ENCODE measurements at regions not wholly inside any gene's neighbourhood (a gene's known extent, or its start where the extent isn't known, plus 50 kb on each side); places are given as distances from the start of the nearest gene placed in this dataset.

- no peak overlapping the region for H3K27ac ChIP-seq
- in situ Hi-C loops (cut with MboI; ENCODE audit: low pct_unique_long_range_greater_than_20kb in 2 of 9, low sequenced_read_pairs in 9 of 9, unreplicated experiment in 9 of 9): no loop called here
- no peak overlapping the region for H3K4me3 ChIP-seq
- no peak for ATAC-seq (replicated peaks in 6 of 8)
- peaks cover 0 to 35% of the 10 kb centered on the region in 2 donors for H3K4me1 ChIP-seq (replicated peaks in 1 of 2)
- 33 to 100% (median 83%) methylated on average over 1 to 2 of the region's 2 CpGs; no CpG with 5 or more reads in 7 of the 10 experiments for WGBS, 10 experiments
Measured at GRCh38 chr13:79830426-79830825, 349.5 kb downstream of the NDFIP2 start.

DNA sequence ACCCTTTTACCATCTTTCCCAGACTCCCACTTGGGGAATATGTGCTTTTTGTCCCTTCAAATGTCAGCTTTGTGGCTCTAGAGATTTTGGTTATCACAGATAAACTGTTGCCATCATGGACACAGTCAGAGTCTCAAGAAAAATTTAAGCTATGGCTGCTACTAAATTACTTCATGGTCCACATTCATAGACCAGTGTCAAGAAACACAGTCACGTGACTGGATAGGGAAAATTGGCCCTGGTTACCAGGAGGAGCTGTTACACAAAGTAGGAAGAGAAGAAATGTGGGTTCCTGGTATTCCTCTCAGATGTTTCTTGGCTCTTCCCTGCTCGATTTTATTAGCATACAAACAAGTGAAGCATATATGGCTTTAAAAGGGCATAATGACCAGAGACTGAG, 348.9 kb downstream of the NDFIP2 start:
- no peak for ATAC-seq (replicated peaks in 6 of 8)
- Histone ChIP-seq H3K27ac (no peak overlapping the region), H3K4me3 (no peak overlapping the region), H3K4me1 (replicated peaks in 1 of 2) (peaks cover 0 to 30% of the 10 kb centered on the region in 2 donors)
- in situ Hi-C loops (cut with MboI; ENCODE audit: low pct_unique_long_range_greater_than_20kb in 2 of 9, low sequenced_read_pairs in 9 of 9, unreplicated experiment in 9 of 9): no loop called here
- WGBS, 10 experiments: 0 to 83% (median 49%) methylated on average over 1 to 2 of the region's 2 CpGs; no CpG with 5 or more reads in 2 of the 10 experiments

GRCh38 chr13:79825959-79826358, 345.0 kb downstream of the NDFIP2 start:
- H3K4me1 ChIP-seq (replicated peaks in 1 of 2): peaks cover 0 to 13% of the 10 kb centered on the region in 2 donors
- in situ Hi-C loops (cut with MboI; ENCODE audit: low pct_unique_long_range_greater_than_20kb in 2 of 9, low sequenced_read_pairs in 9 of 9, unreplicated experiment in 9 of 9): no loop called here
- no peak overlapping the region for H3K27ac ChIP-seq
- no peak overlapping the region for H3K4me3 ChIP-seq
- no peak for ATAC-seq (replicated peaks in 6 of 8)

GRCh38 chr13:79815041-79815440, 334.1 kb downstream of the NDFIP2 start:
- in situ Hi-C loops (cut with MboI; ENCODE audit: low pct_unique_long_range_greater_than_20kb in 2 of 9, low sequenced_read_pairs in 9 of 9, unreplicated experiment in 9 of 9): no loop called here
- WGBS, 10 experiments: 43 to 100% (median 88%) methylated on average over 1 of the region's 1 CpG; no CpG with 5 or more reads in 1 of the 10 experiments
- Histone ChIP-seq H3K4me3 (no peak overlapping the region), H3K27ac (no peak overlapping the region), H3K4me1 (replicated peaks in 1 of 2) (peaks cover 0 to 4% of the 10 kb centered on the region in 2 donors)
- no peak for ATAC-seq (replicated peaks in 6 of 8)

- H3K4me1 ChIP-seq (replicated peaks in 1 of 2): peaks cover 0 to 4% of the 10 kb centered on the region in 2 donors
- no peak overlapping the region for H3K27ac ChIP-seq
- 21 to 100% (median 82%) methylated on average over 1 to 2 of the region's 2 CpGs; no CpG with 5 or more reads in 1 of the 10 experiments for WGBS, 10 experiments
- in situ Hi-C loops (cut with MboI; ENCODE audit: low pct_unique_long_range_greater_than_20kb in 2 of 9, low sequenced_read_pairs in 9 of 9, unreplicated experiment in 9 of 9): no loop called here
- H3K4me3 ChIP-seq: no peak overlapping the region
- ATAC-seq (replicated peaks in 6 of 8): peak in 2 of 8 experiments; percentile 23 to 29
Measured at GRCh38 chr13:79812070-79812850, 331.3 kb downstream of the NDFIP2 start.

DNA sequence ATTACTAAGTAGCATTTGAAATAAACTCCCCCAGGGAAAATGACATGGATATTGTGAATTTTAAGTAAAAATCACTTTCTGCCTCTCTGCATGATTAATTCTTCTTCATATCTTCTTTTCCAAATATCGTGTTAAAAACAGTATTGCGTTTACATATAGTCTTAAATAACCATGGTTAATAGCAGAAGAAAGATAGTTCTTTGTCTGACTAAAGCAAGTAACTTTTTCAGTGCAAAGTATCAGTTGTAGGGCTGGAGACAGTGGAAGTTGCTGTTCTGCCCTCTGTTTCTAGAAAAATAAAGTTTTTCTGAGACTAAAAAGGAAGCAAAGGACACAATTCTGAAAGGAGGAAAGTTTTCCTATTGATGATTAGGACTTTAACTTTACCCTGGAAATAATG, 330.2 kb downstream of the NDFIP2 start:
- H3K27ac ChIP-seq: no peak overlapping the region
- in situ Hi-C loops (cut with MboI; ENCODE audit: low pct_unique_long_range_greater_than_20kb in 2 of 9, low sequenced_read_pairs in 9 of 9, unreplicated experiment in 9 of 9): no loop called here
- ATAC-seq (replicated peaks in 6 of 8): no peak
- no peak overlapping the region for H3K4me3 ChIP-seq
- peaks cover 0 to 4% of the 10 kb centered on the region in 2 donors for H3K4me1 ChIP-seq (replicated peaks in 1 of 2)
- WGBS, 10 experiments: 29 to 93% (median 58%) methylated on average over 2 of the region's 2 CpGs

- 0 to 60% (median 39%) methylated on average over 1 to 4 of the region's 4 CpGs; no CpG with 5 or more reads in 1 of the 10 experiments for WGBS, 10 experiments
- ATAC-seq (replicated peaks in 6 of 8): peak in 2 of 8 experiments; percentile 22 to 34
- H3K4me3 ChIP-seq: no peak overlapping the region
- no peak overlapping the region for H3K27ac ChIP-seq
- peaks cover under 1 to 4% of the 10 kb centered on the region in 2 donors for H3K4me1 ChIP-seq (replicated peaks in 1 of 2)
- in situ Hi-C loops (cut with MboI; ENCODE audit: low pct_unique_long_range_greater_than_20kb in 2 of 9, low sequenced_read_pairs in 9 of 9, unreplicated experiment in 9 of 9): no loop called here
Measured at GRCh38 chr13:79810669-79811068, 329.7 kb downstream of the NDFIP2 start.

GRCh38 chr13:79810018-79810417, 329.1 kb downstream of the NDFIP2 start:
- Histone ChIP-seq H3K4me3 (no peak overlapping the region), H3K27ac (no peak overlapping the region), H3K4me1 (replicated peaks in 1 of 2) (peaks cover 7 to 10% of the 10 kb centered on the region in 2 donors)
- in situ Hi-C loops (cut with MboI; ENCODE audit: low pct_unique_long_range_greater_than_20kb in 2 of 9, low sequenced_read_pairs in 9 of 9, unreplicated experiment in 9 of 9): no loop called here
- no peak for ATAC-seq (replicated peaks in 6 of 8)
- 91 to 100% methylated on average over 3 to 5 of the region's 5 CpGs; no CpG with 5 or more reads in 8 of the 10 experiments for WGBS, 10 experiments

DNA sequence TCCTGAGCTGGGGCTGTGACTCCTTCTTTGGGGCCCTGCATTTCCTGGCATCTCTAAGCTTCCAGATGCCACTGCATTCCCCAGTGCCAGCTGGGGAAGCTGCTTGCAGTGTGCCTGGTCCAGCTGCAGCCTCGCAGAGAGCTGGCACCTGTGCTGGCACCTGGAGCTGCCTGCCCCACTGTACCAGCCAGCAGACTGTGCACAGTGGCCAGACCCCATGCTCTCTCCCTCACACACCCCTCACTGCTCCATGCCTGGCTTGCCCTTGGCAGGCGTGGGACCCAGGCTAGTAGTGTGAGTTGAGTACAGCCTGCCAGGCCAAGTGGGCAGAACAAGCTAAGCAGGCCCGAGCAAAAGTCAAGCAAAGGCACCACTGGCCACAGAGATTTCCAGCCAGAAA, 327.5 kb downstream of the NDFIP2 start:
- Histone ChIP-seq H3K4me1 (replicated peaks in 1 of 2) (peaks cover 17 to 26% of the 10 kb centered on the region in 2 donors), H3K4me3 (no peak overlapping the region), H3K27ac (no peak overlapping the region)
- in situ Hi-C loops (cut with MboI; ENCODE audit: low pct_unique_long_range_greater_than_20kb in 2 of 9, low sequenced_read_pairs in 9 of 9, unreplicated experiment in 9 of 9): no loop called here
- ATAC-seq (replicated peaks in 6 of 8): no peak
- WGBS, 10 experiments: 31 to 100% (median 96%) methylated on average over 1 to 3 of the region's 3 CpGs; no CpG with 5 or more reads in 7 of the 10 experiments

GRCh38 chr13:79807554-79807953, 326.6 kb downstream of the NDFIP2 start:
- in situ Hi-C loops (cut with MboI; ENCODE audit: low pct_unique_long_range_greater_than_20kb in 2 of 9, low sequenced_read_pairs in 9 of 9, unreplicated experiment in 9 of 9): no loop called here
- 0 to 85% (median 20%) methylated on average over 1 to 3 of the region's 5 CpGs; no CpG with 5 or more reads in 6 of the 10 experiments for WGBS, 10 experiments
- Histone ChIP-seq H3K27ac (no peak overlapping the region), H3K4me1 (replicated peaks in 1 of 2) (peaks cover 17 to 35% of the 10 kb centered on the region in 2 donors), H3K4me3 (no peak overlapping the region)
- ATAC-seq (replicated peaks in 6 of 8): no peak

- Histone ChIP-seq H3K4me1 (replicated peaks in 1 of 2) (peaks cover 17 to 35% of the 10 kb centered on the region in 2 donors), H3K4me3 (no peak overlapping the region), H3K27ac (no peak overlapping the region)
- ATAC-seq (replicated peaks in 6 of 8): no peak
- in situ Hi-C loops (cut with MboI; ENCODE audit: low pct_unique_long_range_greater_than_20kb in 2 of 9, low sequenced_read_pairs in 9 of 9, unreplicated experiment in 9 of 9): no loop called here
- WGBS, 10 experiments: 80 to 100% (median 93%) methylated on average over 1 to 2 of the region's 2 CpGs; no CpG with 5 or more reads in 1 of the 10 experiments
Measured at GRCh38 chr13:79806821-79807220, 325.9 kb downstream of the NDFIP2 start.

- Histone ChIP-seq H3K4me3 (no peak overlapping the region), H3K27ac (no peak overlapping the region), H3K4me1 (replicated peaks in 1 of 2) (peaks cover 17 to 31% of the 10 kb centered on the region in 2 donors)
- in situ Hi-C loops (cut with MboI; ENCODE audit: low pct_unique_long_range_greater_than_20kb in 2 of 9, low sequenced_read_pairs in 9 of 9, unreplicated experiment in 9 of 9): no loop called here
- WGBS, 10 experiments: 0 to 60% (median 51%) methylated on average over 1 of the region's 1 CpG; no CpG with 5 or more reads in 6 of the 10 experiments
- no peak for ATAC-seq (replicated peaks in 6 of 8)
Measured at GRCh38 chr13:79805317-79805716, 324.4 kb downstream of the NDFIP2 start.

DNA sequence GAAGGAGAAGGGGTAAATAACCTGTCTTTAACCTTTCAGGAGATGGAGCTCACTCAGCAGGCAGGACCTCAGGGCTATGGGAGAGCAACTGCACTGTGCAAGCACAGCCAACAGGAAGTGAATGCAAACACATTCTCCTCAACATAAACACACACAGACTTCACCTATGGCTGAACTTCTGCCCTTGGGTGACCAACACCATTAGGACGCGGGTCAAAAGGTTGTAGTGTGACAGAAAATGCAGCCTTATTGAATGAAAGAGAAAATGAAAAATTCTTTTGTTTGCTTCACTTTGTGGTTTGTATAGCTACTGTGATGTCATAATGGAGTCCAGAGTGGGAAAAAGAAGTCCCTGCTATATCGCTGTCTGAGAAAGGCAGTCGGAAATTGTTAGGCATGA, 323.0 kb downstream of the NDFIP2 start:
- Histone ChIP-seq H3K4me3 (no peak overlapping the region), H3K4me1 (replicated peaks in 1 of 2) (peaks cover 22 to 36% of the 10 kb centered on the region in 2 donors), H3K27ac (no peak overlapping the region)
- whole genome bisulfite sequencing, 10 experiments: 17 to 100% (median 62%) methylated on average over 2 to 4 of the region's 4 CpGs; no CpG with 5 or more reads in 1 of the 10 experiments
- ATAC-seq (replicated peaks in 6 of 8): peak in 4 of 8 experiments; percentile 20 to 50 (median 38)
- in situ Hi-C loops (cut with MboI; ENCODE audit: low pct_unique_long_range_greater_than_20kb in 2 of 9, low sequenced_read_pairs in 9 of 9, unreplicated experiment in 9 of 9): no loop called here

All from motor neuron (in vitro differentiated cells).